Urinary bladder (tissue), 3 donors: ENCODE measurements at regions not wholly inside any gene's neighbourhood (a gene's known extent, or its start where the extent isn't known, plus 50 kb on each side); places are given as distances from the start of the nearest gene placed in this dataset.

Experiments used
- DNase-seq: peaks from one replicate; pipeline ENCODE4 v3.0.0-alpha.2; 2015; ENCODE audit errors: extremely low spot score
- H3K27ac ChIP-seq: one replicate; pipeline ENCODE4 v1.5.1; 2013; ENCODE audit warnings: low read depth, mild to moderate bottlenecking, moderate library complexity
- H3K36me3 ChIP-seq: one replicate; pipeline ENCODE4 v1.6.1; 2013; ENCODE audit warnings: mild to moderate bottlenecking, moderate library complexity; ENCODE audit not compliant: insufficient read depth
- H3K4me1 ChIP-seq: one replicate; pipeline ENCODE4 v1.6.1; 2013; ENCODE audit warnings: mild to moderate bottlenecking, moderate library complexity; ENCODE audit not compliant: insufficient read depth
- H3K4me3 ChIP-seq: one replicate; pipeline ENCODE4 v1.5.1; 2013; ENCODE audit warnings: low read depth, low read length
- WGBS: extraction: QIAGEN DNeasy Blood & Tissue Kit; methylation state at CpG from one replicate; pipeline ENCODE4 v1.1.7; 2013; 5-methylcytosine and 5-hydroxymethylcytosine counted together
- donor health status: healthy with polysubstance abuse.
- donor health status: healthy.

- no peak for DNase-seq
- Histone ChIP-seq H3K4me1 (no peaks in the 10 kb centered on the region), H3K27ac (no peak overlapping the region), H3K4me3 (no peak overlapping the region), H3K36me3 (no peaks in the 10 kb centered on the region)
- WGBS = 86% methylated on average over 15 of the region's 15 CpGs
These were observed 606.7 kb upstream of the LRRC4C start for GRCh38 chr11:42066113-42066512.

- Histone ChIP-seq H3K4me3 (no peak overlapping the region), H3K4me1 (no peaks in the 10 kb centered on the region), H3K27ac (no peak overlapping the region), H3K36me3 (no peaks in the 10 kb centered on the region)
- no peak for DNase-seq
These were observed 614.9 kb upstream of the LRRC4C start for GRCh38 chr11:42074306-42074705.

- H3K36me3 ChIP-seq = no peaks in the 10 kb centered on the region
- 60% methylated on average over 1 of the region's 1 CpG for WGBS
These were observed 615.7 kb upstream of the LRRC4C start for GRCh38 chr11:42075180-42075579.

GRCh38 chr11:42077794-42078193 lies 618.3 kb upstream of the LRRC4C start:
- 70% methylated on average over 1 of the region's 1 CpG for WGBS
- H3K4me3 ChIP-seq = no peak overlapping the region
- H3K27ac ChIP-seq = no peak overlapping the region
- H3K4me1 ChIP-seq = no peaks in the 10 kb centered on the region
- no peaks in the 10 kb centered on the region for H3K36me3 ChIP-seq
- DNase-seq = no peak

More at GRCh38 chr11:42075180-42075579, 615.7 kb upstream of the LRRC4C start:
- Histone ChIP-seq H3K27ac (no peak overlapping the region), H3K4me3 (no peak overlapping the region), H3K4me1 (no peaks in the 10 kb centered on the region)
- no peak for DNase-seq

- H3K27ac ChIP-seq = no peak overlapping the region
- H3K36me3 ChIP-seq = no peaks in the 10 kb centered on the region
- no peak overlapping the region for H3K4me3 ChIP-seq
- WGBS = 79% methylated on average over 4 of the region's 4 CpGs
- H3K4me1 ChIP-seq = no peaks in the 10 kb centered on the region
- DNase-seq = no peak
These were observed 626.3 kb upstream of the LRRC4C start for GRCh38 chr11:42085736-42086135.

GRCh38 chr11:42093541-42093940 lies 634.1 kb upstream of the LRRC4C start:
- DNase-seq = no peak
- Histone ChIP-seq H3K27ac (no peak overlapping the region), H3K4me1 (no peaks in the 10 kb centered on the region), H3K36me3 (no peaks in the 10 kb centered on the region), H3K4me3 (no peak overlapping the region)
- WGBS = 73% methylated on average over 3 of the region's 3 CpGs

- no peak overlapping the region for H3K27ac ChIP-seq
- WGBS = 55% methylated on average over 1 of the region's 1 CpG
- no peak overlapping the region for H3K4me3 ChIP-seq
- DNase-seq = no peak
- H3K4me1 ChIP-seq = no peaks in the 10 kb centered on the region
- H3K36me3 ChIP-seq = no peaks in the 10 kb centered on the region
These were observed 638.6 kb upstream of the LRRC4C start for GRCh38 chr11:42098075-42098474.

- Histone ChIP-seq H3K27ac (no peak overlapping the region), H3K4me1 (no peaks in the 10 kb centered on the region), H3K36me3 (no peaks in the 10 kb centered on the region), H3K4me3 (no peak overlapping the region)
- DNase-seq = no peak
- 39% methylated on average over 1 of the region's 1 CpG for WGBS
These were observed 653.4 kb upstream of the LRRC4C start for GRCh38 chr11:42112866-42113265.

- 26% methylated on average over 1 of the region's 1 CpG for WGBS
- H3K36me3 ChIP-seq = no peaks in the 10 kb centered on the region
- no peak for DNase-seq
- H3K4me3 ChIP-seq = no peak overlapping the region
- H3K27ac ChIP-seq = no peak overlapping the region
- H3K4me1 ChIP-seq = no peaks in the 10 kb centered on the region
These were observed 655.5 kb upstream of the LRRC4C start for GRCh38 chr11:42114927-42115326.

GRCh38 chr11:42138454-42138853 lies 679.0 kb upstream of the LRRC4C start:
- DNase-seq = no peak
- H3K27ac ChIP-seq = no peak overlapping the region
- 69% methylated on average over 1 of the region's 1 CpG for WGBS
- H3K4me3 ChIP-seq = no peak overlapping the region
- H3K36me3 ChIP-seq = no peaks in the 10 kb centered on the region
- H3K4me1 ChIP-seq = no peaks in the 10 kb centered on the region

GRCh38 chr11:42145311-42145710 lies 685.9 kb upstream of the LRRC4C start:
- H3K27ac ChIP-seq = no peak overlapping the region
- no peaks in the 10 kb centered on the region for H3K4me1 ChIP-seq
- H3K4me3 ChIP-seq = no peak overlapping the region
- no peak for DNase-seq
- H3K36me3 ChIP-seq = no peaks in the 10 kb centered on the region

GRCh38 chr11:42161886-42162285 lies 702.4 kb upstream of the LRRC4C start:
- 69% methylated on average over 1 of the region's 1 CpG for WGBS
- no peak for DNase-seq
- Histone ChIP-seq H3K4me3 (no peak overlapping the region), H3K4me1 (no peaks in the 10 kb centered on the region), H3K27ac (no peak overlapping the region), H3K36me3 (no peaks in the 10 kb centered on the region)

- Histone ChIP-seq H3K4me1 (no peaks in the 10 kb centered on the region), H3K27ac (no peak overlapping the region), H3K4me3 (no peak overlapping the region), H3K36me3 (no peaks in the 10 kb centered on the region)
- DNase-seq = no peak
- WGBS = 59% methylated on average over 2 of the region's 2 CpGs
These were observed 709.7 kb upstream of the LRRC4C start for GRCh38 chr11:42169191-42169590.

GRCh38 chr11:42170601-42171000 lies 711.1 kb upstream of the LRRC4C start:
- Histone ChIP-seq H3K4me3 (no peak overlapping the region), H3K4me1 (no peaks in the 10 kb centered on the region), H3K27ac (no peak overlapping the region), H3K36me3 (no peaks in the 10 kb centered on the region)
- 41% methylated on average over 1 of the region's 1 CpG for WGBS
- DNase-seq = no peak

GRCh38 chr11:42171046-42171445 lies 711.6 kb upstream of the LRRC4C start:
- Histone ChIP-seq H3K4me1 (no peaks in the 10 kb centered on the region), H3K36me3 (no peaks in the 10 kb centered on the region), H3K27ac (no peak overlapping the region), H3K4me3 (no peak overlapping the region)
- DNase-seq = no peak
- WGBS = 66% methylated on average over 1 of the region's 1 CpG
